Stimulated activated CD8-positive, alpha-beta memory T cell treated with anti-CD3 and anti-CD28 coated beads, Interleukin-4, amount 100 ng/mL, for 1 hour (primary cell): ENCODE measurements at regions not wholly inside any gene's neighbourhood (a gene's known extent, or its start where the extent isn't known, plus 50 kb on each side); places are given as distances from the start of the nearest gene placed in this dataset.
"Not testable (repeated sequence)": the region's sequence is repeated elsewhere in the genome, so short reads cannot be mapped to it uniquely, and the experiment has no call there.

ENCODE experiments used
- DNase-seq, 2 donors: peaks; one replicate each; pipeline ENCODE4 v3.0.0-alpha.2; 2020; ENCODE audit warnings: low read depth in 2 of 2, low spot score in 1 of 2

DNA sequence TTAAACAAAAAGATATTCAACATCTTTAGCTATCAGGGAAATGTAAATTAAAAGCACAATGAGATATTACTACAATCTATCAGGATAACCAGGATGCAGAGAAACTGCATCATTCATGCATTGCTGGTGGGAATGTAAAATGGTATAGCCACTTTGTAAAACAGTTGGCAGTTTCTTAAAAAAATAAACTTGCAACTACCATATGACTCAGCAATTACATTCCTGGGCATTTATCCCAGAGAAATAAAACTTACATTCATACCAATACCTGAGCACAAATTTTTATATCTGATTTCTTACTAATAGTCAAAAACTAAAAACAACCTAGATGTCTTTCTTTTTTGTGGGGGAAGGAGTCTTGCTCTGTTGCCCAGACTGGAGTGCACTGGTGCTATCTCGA, 190.3 kb upstream of the TAB2 start:
- DNase-seq: no peak

DNA sequence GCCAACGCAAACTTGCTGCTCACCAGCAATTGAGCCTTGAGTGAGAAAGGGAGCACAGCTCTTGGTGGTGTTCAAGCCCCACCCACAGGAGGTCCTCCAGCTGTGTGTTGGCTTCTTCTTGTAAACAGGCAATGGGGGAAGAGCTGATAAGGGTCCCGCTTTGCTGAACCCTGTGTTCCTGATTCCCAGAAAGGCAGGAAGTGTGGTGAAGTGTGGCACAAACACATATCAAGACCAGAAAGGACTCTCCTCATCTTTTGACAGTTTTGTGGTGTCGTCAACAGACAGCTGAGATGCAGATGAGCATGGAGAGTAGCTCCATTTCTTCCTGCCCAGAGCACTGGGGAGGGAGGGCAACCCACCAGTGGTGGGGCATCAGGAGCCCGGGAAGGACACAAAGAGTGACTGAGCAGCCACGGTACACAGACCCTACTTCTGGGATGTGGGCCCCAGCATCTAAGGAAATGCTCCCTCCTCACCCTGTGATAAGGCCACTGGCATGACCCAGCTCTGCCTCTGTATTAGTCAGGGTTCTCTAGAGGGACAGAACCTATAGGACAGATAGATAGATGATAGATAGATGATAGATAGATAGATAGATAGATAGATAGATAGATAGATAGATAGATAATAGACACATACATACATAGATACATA, 188.9 kb upstream of the TAB2 start:
- DNase-seq: no peak

DNA sequence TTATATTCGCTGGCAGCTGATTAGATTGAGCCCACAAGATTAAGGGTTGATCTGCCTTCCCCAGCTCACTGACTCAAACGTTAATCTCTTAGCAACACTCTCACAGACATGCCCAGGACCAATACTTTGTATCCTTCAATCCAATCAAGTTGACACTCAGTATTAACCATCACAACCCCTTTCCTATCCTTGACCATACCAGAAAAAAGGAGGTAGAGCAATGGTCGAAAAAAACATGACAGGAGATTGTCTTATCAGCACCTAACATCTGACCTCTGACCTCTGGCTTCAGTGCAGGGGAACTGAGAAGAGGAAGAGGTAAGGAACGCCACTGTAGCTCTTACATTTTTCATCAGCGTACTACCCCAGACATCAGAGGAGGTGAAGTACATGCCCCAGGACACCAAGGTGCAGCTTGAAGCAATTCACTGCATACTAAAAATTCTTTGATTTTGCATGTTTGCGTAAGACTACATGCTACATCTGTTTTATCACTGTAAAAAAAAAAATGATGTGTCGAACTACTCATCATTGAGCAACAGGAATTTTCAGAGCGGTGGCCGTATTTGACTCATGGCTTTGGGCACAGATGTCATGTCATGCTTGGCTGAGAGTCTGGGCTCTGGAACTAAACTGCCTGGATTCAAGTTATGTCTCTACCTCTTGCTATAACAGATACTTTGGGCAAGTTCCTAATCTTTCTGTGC, 188.0 kb upstream of the TAB2 start:
- no peak for DNase-seq

DNA sequence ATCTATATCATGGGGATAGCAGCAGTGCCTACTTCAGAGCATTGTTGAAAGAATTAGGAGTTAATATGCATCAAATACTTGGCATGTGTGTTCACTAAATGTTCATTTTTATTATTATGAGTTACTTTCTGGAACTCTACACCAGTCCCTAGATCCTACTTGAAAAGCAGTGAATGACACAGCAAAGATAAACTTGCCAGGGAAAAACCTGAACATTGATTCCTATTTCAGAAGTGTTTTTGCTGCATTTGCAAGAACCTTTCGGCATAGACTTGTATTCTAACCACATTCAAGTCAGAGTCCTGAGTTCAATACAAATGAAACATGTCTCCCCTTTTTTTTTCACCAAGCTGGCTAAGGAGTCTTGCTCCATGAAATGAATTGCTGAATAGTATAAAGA, 187.4 kb upstream of the TAB2 start:
- no peak for DNase-seq

DNA sequence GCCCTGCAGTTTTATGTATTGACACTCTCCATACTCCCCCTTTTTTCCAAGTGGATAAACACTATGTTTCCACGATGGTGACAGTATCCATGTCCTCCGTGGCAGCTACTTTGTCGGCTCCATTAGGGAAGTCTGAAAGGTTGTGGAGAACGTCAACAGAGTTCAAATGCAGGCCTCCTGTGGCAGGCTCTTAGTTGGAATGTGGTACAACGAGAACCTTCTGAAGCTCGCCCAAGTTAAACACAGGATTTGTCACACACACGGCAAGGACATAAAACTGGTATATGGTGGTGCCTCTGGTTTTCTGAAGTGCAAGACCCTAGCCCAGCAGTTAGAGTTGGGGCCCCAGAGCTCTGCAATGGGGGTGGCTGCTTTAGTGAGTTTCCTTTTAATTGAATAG, 187.0 kb upstream of the TAB2 start:
- DNase-seq: no peak

DNA sequence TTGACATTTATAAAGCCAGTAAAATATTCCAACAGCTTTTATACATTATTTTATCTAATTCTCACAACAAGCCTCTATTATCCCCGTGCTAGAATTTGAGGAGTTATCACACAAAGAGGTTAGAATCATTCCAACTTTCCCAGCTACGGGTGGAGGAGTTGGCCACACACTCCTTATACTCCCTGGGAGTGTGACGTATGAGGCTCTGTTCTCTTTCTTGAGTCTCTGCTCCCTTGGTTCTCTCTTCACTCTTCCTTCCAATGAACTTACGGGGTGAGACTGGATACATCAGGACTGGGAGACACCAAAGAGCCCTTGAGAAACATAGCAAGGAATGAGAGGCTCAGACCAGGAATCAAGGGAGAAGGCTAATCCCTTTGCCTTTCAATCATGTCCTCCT, 185.6 kb upstream of the TAB2 start:
- no peak for DNase-seq

DNA sequence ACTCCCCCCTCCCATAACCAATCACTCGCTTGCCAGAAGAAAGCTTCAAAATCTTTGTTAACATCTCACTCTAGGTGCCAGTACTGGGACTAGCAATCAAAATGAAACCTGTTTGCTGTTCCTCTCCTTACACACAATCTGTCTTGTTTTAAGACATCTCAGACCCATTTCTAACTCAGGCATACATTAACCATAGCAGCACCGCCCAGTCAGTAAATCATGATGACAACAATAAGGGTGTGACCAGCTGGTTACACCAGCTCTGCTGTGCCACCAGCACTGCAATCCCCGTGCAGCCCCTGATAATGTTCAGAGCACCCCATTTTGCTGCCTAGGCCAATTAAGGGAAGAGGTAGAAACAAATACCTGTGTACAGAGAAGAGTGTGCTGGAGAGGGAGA, 185.2 kb upstream of the TAB2 start:
- DNase-seq: no peak

DNA sequence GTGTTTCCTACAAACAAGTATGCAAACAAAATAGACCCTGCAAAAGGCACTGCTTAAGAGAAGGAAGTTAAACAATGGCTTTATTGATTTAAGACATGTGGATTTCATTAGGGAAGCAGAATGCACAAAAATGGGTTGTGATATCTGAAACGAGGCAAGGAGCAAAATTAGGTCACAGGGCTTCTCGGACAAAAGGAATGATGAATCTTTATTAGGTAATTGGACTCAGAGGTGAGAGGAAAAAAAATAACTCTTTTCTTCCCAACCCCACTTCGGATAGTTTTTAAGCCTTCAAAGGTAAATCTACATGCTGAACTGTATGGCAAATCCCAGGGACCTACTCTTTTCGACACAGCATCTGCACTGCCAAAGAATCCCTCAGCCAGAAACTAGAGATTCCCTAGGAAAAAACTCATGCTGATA, 183.0 kb upstream of the TAB2 start:
- no peak for DNase-seq

DNA sequence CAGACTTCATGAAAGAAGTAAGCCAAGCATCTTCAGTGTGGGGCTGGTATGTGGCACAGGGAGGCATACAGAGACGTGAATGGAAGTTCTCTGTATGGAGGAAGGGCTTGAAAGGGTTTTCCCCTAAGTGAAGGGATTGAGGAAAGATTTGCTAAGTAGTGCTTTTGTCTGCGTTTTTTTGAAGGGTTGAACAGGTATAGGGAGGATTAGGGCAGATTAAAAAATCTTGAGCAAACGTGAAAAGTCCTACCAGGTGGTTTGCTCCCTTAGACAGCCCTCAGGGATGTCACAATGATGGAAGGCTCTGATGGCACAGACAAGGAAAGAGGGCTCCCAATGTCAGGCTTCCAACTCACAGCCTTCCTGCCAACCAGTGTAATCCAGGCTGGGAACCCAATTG, 181.7 kb upstream of the TAB2 start:
- no peak for DNase-seq

DNA sequence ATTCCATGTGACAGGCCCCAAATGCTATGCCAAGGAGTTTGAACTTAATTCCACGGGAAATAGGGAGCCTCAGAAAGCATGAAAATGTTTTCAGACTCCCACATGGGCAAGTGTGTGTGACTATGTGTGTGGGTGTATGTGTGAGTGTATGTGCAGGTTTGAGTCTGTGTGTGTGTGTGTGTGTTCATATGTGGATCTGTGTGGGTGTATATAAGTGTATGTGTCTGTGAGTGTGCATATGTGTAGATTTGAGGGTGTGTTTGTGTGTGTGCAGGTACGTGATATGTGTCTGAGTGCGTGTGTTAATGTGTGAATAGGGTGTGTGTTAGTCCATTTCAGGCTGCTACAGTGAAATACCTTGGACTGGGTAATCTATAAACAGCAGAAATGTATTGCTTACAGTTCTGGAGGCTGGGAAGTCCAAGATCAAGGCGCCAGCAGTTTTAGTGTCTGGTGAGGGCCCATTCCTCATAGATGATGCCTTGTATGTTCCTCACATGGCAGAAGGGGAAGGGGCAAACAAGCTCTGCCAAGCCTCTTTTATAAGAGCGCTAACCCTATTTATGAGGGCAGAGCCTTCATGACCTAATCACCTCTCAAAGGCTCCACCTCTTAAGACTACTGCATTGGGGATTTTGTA, 181.1 kb upstream of the TAB2 start:
- no peak for DNase-seq

DNA sequence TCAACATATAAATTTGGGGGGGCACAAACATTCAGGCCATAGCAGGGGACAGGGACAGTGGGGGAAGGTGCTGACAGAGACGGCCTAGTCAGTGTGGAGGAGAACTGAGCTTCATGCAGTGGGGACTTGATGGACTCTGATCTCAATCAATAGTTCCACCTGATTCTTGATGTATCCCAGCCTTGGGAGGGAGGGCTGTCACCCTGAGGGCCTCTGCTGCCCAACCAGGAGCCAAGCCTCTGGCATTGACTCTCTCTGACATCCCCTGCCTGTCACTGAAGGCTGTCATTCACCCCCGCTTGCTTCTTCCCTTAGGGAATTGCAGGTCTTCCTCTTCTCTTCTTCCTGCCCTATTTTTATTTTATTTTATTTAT, 180.6 kb upstream of the TAB2 start:
- DNase-seq: no peak

DNA sequence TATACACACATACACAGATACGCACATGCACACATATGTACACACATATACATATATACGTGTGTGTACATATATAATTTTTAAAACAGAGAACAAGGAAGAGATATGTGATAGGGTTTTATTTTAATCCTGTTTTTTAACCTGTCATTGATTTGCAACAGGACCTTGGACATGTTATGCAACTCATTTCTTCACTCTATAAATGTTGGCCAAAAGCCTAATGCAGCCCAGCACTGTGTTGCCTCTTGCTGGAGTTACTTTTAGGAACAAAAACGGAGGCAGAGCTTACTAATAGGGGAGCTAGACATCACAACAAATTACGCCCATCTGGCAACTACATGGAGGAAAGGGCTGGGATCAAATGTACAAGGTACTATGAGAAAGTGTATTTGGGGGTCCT, 179.9 kb upstream of the TAB2 start:
- DNase-seq: no peak

DNA sequence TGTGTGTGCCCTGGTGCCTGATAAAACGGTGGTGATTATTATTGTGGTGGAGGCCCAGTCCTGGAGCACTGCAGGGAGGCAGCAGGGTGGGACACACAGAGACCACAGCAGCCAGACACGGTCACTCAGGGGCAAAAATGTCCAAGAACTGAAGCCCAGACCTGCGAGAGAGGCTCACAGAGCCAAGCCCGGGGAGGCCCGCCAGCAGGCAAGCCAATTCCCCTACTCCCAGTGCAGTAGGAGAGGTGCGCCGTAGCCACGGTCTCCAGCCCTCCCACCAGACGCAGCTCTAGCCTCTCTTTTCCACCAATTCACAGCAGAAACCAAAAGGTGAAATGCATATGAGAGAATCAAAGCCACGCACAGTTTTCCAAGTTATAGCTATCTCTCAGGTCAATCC, 179.4 kb upstream of the TAB2 start:
- no peak for DNase-seq

DNA sequence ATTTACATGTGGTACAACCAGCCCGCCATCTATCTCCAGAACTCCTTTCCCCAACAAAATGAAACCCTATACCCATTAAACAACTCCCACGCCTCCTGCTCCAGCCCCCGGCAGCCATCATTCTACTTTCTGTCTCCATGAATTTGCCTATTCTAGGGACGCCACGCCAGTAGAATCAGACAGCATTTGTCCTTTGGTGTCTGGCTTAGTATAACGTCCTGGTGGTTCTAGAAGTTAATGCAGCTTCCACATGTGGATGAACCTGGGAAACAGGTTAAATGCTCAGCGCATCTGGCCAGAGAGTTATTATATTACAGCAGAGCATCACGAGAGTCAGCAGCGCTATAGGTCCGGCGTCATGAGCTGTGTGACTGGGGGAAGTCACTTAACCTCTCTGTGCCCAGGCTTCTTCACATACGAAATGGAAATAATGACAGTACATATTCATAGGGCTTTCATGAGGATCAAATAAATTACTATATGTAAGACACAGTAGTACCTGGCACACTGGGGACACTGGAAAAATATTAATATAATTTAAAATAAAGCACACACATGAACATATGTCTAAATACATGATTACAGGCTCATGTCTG, 178.7 kb upstream of the TAB2 start:
- DNase-seq: no peak

DNA sequence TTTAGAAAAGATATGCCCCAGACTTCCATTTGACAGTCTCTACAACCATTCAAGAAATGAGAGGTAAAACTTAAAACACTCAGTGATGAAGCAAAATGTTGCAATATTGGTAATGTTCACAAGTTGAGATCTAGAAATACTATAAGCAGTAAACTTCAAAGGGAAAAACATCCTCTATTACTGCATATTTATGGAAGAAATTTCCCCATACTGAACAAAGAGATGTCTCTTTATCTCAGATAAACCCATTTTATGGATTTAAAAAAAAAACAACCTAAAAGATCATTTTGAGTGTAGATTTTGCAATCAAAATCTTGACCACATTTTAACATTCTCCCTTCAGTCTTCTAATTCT, 177.8 kb upstream of the TAB2 start:
- DNase-seq: no peak

DNA sequence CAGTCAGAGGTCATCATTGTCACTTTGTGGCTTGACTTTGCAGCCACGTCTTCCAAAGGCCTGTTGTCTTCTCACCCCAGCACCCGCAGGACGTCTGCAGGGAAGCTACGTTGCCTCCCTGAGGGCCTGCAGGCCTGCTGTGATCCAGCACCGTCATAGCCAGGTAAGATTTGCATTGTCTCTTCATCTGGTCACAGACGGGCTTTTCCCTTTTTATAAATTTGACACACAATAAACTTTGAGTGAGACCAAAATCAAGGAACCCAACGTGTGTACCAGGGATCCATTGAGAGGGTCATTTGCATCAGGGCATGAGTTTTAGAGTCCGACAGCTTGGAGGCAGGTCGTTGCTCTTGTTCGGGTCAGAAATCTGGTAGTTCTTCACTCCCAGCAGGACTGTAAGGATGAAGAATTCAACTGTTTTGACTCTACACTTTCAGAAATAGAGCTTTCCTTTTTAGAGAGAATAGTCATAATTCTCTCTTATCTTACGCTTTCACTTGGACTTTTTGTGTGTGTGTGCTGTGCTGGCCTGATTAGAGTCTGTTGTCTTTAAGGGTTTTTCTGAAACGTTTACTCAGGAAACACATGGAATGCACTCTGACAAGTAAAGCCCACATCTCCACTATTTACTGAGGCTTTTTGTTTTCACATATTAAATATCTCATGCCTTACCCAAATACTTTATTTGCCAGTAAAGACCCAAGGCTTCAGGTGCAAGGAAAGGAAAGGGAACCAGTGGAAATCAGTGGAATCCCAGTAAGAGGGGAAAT, 177.2 kb upstream of the TAB2 start:
- DNase-seq: no peak

DNA sequence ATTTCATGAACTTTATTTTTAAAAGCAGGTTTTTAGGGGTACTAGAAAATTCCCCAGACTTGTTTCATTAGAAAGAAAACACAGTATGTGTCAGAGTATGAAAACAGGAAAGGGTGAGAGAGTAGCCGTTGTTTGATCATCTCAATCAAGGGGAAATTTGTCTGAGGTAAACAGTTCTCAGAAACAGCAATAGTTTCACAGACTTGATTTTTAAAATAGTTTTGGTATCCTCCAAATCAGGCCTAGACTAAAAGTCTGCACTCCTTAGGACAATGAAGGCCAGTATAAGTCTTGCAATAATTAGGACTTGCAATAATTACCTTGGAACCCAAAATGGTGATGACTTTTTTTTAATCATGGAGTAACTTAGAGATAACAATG, 176.6 kb upstream of the TAB2 start:
- no peak for DNase-seq

DNA sequence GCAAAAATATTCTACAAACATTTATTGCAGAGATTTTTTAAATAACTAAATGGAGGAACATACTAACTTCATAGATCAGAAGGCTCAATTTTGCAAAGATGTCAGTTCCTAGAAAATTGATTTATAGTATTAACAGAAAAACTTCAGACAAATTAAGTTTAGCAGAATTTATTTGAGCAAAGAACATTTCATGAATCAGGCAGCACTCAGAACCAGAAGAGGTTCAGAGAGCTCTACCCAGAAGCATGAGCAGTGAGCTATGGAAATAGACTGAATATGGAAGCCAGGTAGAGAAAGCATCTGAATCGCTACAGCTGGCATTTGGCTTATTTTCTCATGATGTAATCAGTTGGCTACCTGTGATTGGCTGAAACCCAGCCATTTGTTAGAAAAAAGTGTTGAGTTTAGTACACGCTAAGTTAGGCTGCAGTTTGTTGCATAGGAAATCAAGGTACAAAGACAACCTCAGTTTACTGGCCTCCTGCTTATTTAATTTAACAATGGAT, 174.5 kb upstream of the TAB2 start:
- no peak for DNase-seq

DNA sequence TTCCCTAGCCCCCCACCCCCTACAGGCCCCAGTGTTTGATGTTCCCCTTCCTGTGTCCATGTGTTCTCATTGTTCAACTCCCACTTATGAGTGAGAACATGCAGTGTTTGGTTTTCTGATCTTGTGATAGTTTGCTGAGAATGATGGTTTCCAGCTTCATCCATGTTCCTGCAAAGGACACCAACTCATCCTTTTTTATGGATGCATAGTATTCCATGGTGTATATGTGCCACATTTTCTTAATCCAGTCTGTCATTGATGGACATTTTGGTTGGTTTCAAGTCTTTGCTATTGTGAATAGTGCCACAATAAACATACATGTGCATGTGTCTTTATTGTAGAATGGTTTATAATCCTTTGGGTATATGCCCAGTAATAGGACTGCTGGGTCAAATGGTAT, 171.7 kb upstream of the TAB2 start:
- not testable (repeated sequence) for DNase-seq

DNA sequence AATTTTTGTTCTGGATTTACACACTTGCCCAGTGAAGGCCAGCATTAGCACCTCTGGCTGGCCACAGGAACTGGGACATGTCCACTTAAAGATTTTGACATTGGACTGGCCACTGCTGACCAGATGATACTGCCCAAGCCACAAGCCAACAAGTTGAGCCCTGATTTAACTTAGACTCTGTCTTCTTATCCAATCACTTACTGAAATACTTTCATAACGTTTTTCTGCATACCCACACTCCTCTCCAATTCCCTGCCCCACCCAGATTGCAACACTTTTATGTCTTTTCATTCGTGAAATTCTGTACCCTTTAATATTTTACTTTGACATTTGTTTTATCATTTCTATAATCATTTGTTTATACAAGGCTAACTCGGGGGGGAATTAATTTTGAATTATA, 170.3 kb upstream of the TAB2 start:
- no peak for DNase-seq

DNA sequence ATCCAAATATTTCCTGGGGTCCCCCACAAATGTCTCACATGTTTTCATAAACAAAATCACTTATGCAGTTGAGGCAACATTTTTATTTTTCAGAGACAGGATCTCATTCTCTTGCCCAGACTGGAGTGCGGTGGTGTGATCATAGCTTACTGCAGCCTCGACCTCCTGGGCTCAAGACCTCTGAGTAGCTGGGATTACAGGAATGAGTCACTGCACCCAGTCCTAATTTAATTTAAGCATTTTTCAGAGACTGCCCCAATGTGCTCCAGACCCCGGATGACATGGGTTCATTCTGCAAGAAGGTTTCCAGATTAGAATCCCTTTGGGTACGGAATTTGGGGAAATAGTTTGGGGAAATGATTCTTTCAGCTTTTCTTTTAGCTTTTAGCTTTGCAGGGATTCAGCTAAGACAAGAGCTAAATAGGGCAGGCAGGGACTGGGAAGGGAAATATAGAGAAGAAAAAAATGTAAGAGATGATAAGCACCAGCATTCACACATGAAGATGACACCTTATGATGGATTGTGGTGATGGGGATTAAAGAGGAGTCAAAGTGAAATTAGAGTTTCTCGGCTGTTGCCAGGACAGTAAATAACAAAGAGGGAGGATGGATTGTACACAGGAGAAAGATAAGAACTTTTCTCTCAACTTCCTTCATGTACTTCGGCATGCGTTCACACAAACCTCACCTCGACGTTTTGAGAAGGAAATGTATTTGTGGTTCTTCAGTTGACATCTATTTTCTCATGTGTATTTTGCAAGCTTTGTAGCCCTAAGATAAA, 169.4 kb upstream of the TAB2 start:
- no peak for DNase-seq
